Limb (tissue), 2 donors: ENCODE measurements at regions not wholly inside any gene's neighbourhood (a gene's known extent, or its start where the extent isn't known, plus 50 kb on each side); places are given as distances from the start of the nearest gene placed in this dataset.
"Not testable (repeated sequence)": the region's sequence is repeated elsewhere in the genome, so short reads cannot be mapped to it uniquely, and the experiment has no call there.

ENCODE experiments used
- DNase-seq, 2 donors: peaks; one replicate each; pipeline ENCODE4 v3.0.0-alpha.2; 2016; ENCODE audit errors: extremely low spot score in 2 of 2

GRCh38 chrX:22526339-22526738, 253.6 kb downstream of the CBLL2 start:
- no peak for DNase-seq

- no peak for DNase-seq
Observed at GRCh38 chrX:22527302-22527701, 254.6 kb downstream of the CBLL2 start.

- no peak for DNase-seq
Observed at GRCh38 chrX:22533898-22534297, 261.2 kb downstream of the CBLL2 start.

GRCh38 chrX:22534643-22535042, 261.9 kb downstream of the CBLL2 start:
- no peak for DNase-seq

GRCh38 chrX:22536746-22537304, 264.1 kb downstream of the CBLL2 start:
- DNase-seq: no peak

- no peak for DNase-seq
Observed at GRCh38 chrX:22538580-22538979, 265.9 kb downstream of the CBLL2 start.

GRCh38 chrX:22541926-22542325, 269.2 kb downstream of the CBLL2 start:
- DNase-seq: no peak

- DNase-seq: no peak
Observed at GRCh38 chrX:22542641-22543040, 269.9 kb downstream of the CBLL2 start.

- DNase-seq: no peak
Observed at GRCh38 chrX:22559506-22559905, 286.8 kb downstream of the CBLL2 start.

GRCh38 chrX:22575161-22575845, 302.6 kb downstream of the CBLL2 start:
- DNase-seq: no peak

GRCh38 chrX:22577181-22577580, 304.5 kb downstream of the CBLL2 start:
- no peak for DNase-seq

GRCh38 chrX:22585831-22586230, 313.1 kb downstream of the CBLL2 start:
- no peak for DNase-seq

GRCh38 chrX:22589845-22590244, 317.1 kb downstream of the CBLL2 start:
- no peak for DNase-seq

GRCh38 chrX:22594766-22595165, 322.1 kb downstream of the CBLL2 start:
- DNase-seq: no peak

- DNase-seq: no peak
Observed at GRCh38 chrX:22603060-22603459, 330.3 kb downstream of the CBLL2 start.

- not testable (repeated sequence) for DNase-seq
Observed at GRCh38 chrX:22609452-22609851, 336.7 kb downstream of the CBLL2 start.

- DNase-seq: no peak
Observed at GRCh38 chrX:22616867-22617266, 344.2 kb downstream of the CBLL2 start.

- DNase-seq: no peak
Observed at GRCh38 chrX:22627576-22627975, 354.9 kb downstream of the CBLL2 start.

- DNase-seq: no peak
Observed at GRCh38 chrX:22628275-22628674, 355.6 kb downstream of the CBLL2 start.

- DNase-seq: no peak
Observed at GRCh38 chrX:22629105-22629725, 356.5 kb downstream of the CBLL2 start.

GRCh38 chrX:22634083-22634482, 361.4 kb downstream of the CBLL2 start:
- no peak for DNase-seq

- no peak for DNase-seq
Observed at GRCh38 chrX:22634751-22635150, 362.0 kb downstream of the CBLL2 start.

- no peak for DNase-seq
Observed at GRCh38 chrX:22648281-22648680, 351.5 kb upstream of the DDX53 start.
